Upper lobe of left lung (tissue), 4 donors: ENCODE measurements at regions not wholly inside any gene's neighbourhood (a gene's known extent, or its start where the extent isn't known, plus 50 kb on each side); places are given as distances from the start of the nearest gene placed in this dataset.

ENCODE experiments used
- CTCF ChIP-seq, 6 experiments: fragments of 450-650 bp in 4 of 6; fragments of 200-600 bp in 2 of 6; sonication (generic) in 2 of 6; IDR thresholded peaks; one replicate each; pipeline ENCODE4 v1.5.1; 2016 to 2019; ENCODE audit warnings: antibody characterized with exemption in 6 of 6
- EP300 ChIP-seq, 4 donors: sonication (generic); formaldehyde crosslinking; IDR thresholded peaks; one replicate each; pipeline ENCODE4 v1.5.1; 2017; ENCODE audit warnings: antibody characterized with exemption in 4 of 4, control low read depth in 2 of 4
- POLR2A ChIP-seq, 4 donors: fragments of 450-650 bp; IDR thresholded peaks; one replicate each; pipeline ENCODE4 v1.5.1; 2016 to 2017; ENCODE audit warnings: antibody characterized with exemption in 4 of 4, mild to moderate bottlenecking in 2 of 4

- TF ChIP-seq CTCF (IDR thresholded peaks at IDR 0.05): no peak
- TF ChIP-seq POLR2A (IDR thresholded peaks at IDR 0.05): no peak
- TF ChIP-seq EP300 (IDR thresholded peaks at IDR 0.05): no peak
Observed at GRCh38 chr7:115132096-115132495, 210.2 kb downstream of the MDFIC start.
